ENCODE measurements at regions not wholly inside any gene's neighbourhood (a gene's known extent, or its start where the extent isn't known, plus 50 kb on each side); places are given as distances from the start of the nearest gene placed in this dataset.
"Not testable (repeated sequence)": the region's sequence is repeated elsewhere in the genome, so short reads cannot be mapped to it uniquely, and the experiment has no call there.

GRCh38 chr2:163044114-163044513 is 205.5 kb upstream of the KCNH7 start:
- H3K4me3 ChIP-seq: no peak overlapping the region
- H3K9me3 ChIP-seq: no peaks in the 10 kb centered on the region
- intact Hi-C loops (cut with DNase I): no loop called here
- no peaks in the 10 kb centered on the region for H3K36me3 ChIP-seq
- no peak for ATAC-seq
- no peaks in the 10 kb centered on the region for H3K4me1 ChIP-seq
- WGBS (ENCODE audit: insufficient coverage, low coverage, low lambda C conversion rate, missing lambda C conversion rate): 18% methylated on average over 3 of the region's 3 CpGs
- no peaks in the 10 kb centered on the region for H3K27me3 ChIP-seq
- TF ChIP-seq POLR2A (IDR thresholded peaks at IDR 0.05): no peak
- H3K27ac ChIP-seq: no peak overlapping the region
- no peak for DNase-seq

GRCh38 chr2:163043201-163043600 is 204.6 kb upstream of the KCNH7 start:
- Histone ChIP-seq H3K36me3 (no peaks in the 10 kb centered on the region), H3K27me3 (no peaks in the 10 kb centered on the region), H3K9me3 (no peaks in the 10 kb centered on the region), H3K27ac (no peak overlapping the region), H3K4me3 (no peak overlapping the region), H3K4me1 (no peaks in the 10 kb centered on the region)
- ATAC-seq: no peak
- 71% methylated on average over 1 of the region's 1 CpG for WGBS (ENCODE audit: insufficient coverage, low coverage, low lambda C conversion rate, missing lambda C conversion rate)
- DNase-seq: no peak
- intact Hi-C loops (cut with DNase I): no loop called here
- TF ChIP-seq CTCF (IDR thresholded peaks at IDR 0.05): no peak
- no peak for TF ChIP-seq POLR2A (IDR thresholded peaks at IDR 0.05)

- no peak for TF ChIP-seq CTCF (IDR thresholded peaks at IDR 0.05)
- TF ChIP-seq POLR2A (IDR thresholded peaks at IDR 0.05): no peak
- 65% methylated on average over 3 of the region's 3 CpGs for WGBS (ENCODE audit: insufficient coverage, low coverage, low lambda C conversion rate, missing lambda C conversion rate)
- intact Hi-C loops (cut with DNase I): no loop called here
These were observed 200.7 kb upstream of the KCNH7 start for GRCh38 chr2:163039266-163039665.

GRCh38 chr2:163028807-163029206 is 190.2 kb upstream of the KCNH7 start:
- TF ChIP-seq CTCF (IDR thresholded peaks at IDR 0.05) (no peak), POLR2A (IDR thresholded peaks at IDR 0.05) (no peak)
- H3K27me3 ChIP-seq: no peaks in the 10 kb centered on the region
- no peaks in the 10 kb centered on the region for H3K9me3 ChIP-seq
- H3K4me3 ChIP-seq: no peak overlapping the region
- no peaks in the 10 kb centered on the region for H3K36me3 ChIP-seq
- 49% methylated on average over 2 of the region's 2 CpGs for WGBS (ENCODE audit: insufficient coverage, low coverage, low lambda C conversion rate, missing lambda C conversion rate)
- ATAC-seq: no peak
- no peak for DNase-seq
- intact Hi-C loops (cut with DNase I): no loop called here
- H3K27ac ChIP-seq: no peak overlapping the region
- H3K4me1 ChIP-seq: no peaks in the 10 kb centered on the region

More at GRCh38 chr2:163039266-163039665, 200.7 kb upstream of the KCNH7 start:
- H3K36me3 ChIP-seq: no peaks in the 10 kb centered on the region
- DNase-seq: no peak
- H3K4me3 ChIP-seq: no peak overlapping the region
- ATAC-seq: no peak
- H3K4me1 ChIP-seq: no peaks in the 10 kb centered on the region
- no peaks in the 10 kb centered on the region for H3K27me3 ChIP-seq
- H3K27ac ChIP-seq: no peak overlapping the region
- no peaks in the 10 kb centered on the region for H3K9me3 ChIP-seq

- H3K4me1 ChIP-seq; DNase-seq; ATAC-seq; H3K4me3 ChIP-seq; H3K9me3 ChIP-seq; H3K27me3 ChIP-seq; intact Hi-C loops (cut with DNase I); H3K36me3 ChIP-seq; H3K27ac ChIP-seq: not testable (repeated sequence)
- WGBS (ENCODE audit: insufficient coverage, low coverage, low lambda C conversion rate, missing lambda C conversion rate): 100% methylated on average over 1 of the region's 43 CpGs
These were observed 187.7 kb upstream of the KCNH7 start for GRCh38 chr2:163026136-163026775.

- DNase-seq: peak in 1 of 3 donors; percentile 15
- H3K36me3 ChIP-seq: not testable (repeated sequence)
These were observed 178.3 kb upstream of the KCNH7 start for GRCh38 chr2:163016882-163017281.

More at GRCh38 chr2:163016882-163017281, 178.3 kb upstream of the KCNH7 start:
- H3K4me3 ChIP-seq; H3K27me3 ChIP-seq; H3K27ac ChIP-seq; H3K4me1 ChIP-seq; H3K9me3 ChIP-seq; ATAC-seq; intact Hi-C loops (cut with DNase I): not testable (repeated sequence)
- WGBS (ENCODE audit: insufficient coverage, low coverage, low lambda C conversion rate, missing lambda C conversion rate): 30% methylated on average over 3 of the region's 5 CpGs
